Epidermal melanocyte (primary cell): ENCODE measurements at regions not wholly inside any gene's neighbourhood (a gene's known extent, or its start where the extent isn't known, plus 50 kb on each side); places are given as distances from the start of the nearest gene placed in this dataset.
"Not testable (repeated sequence)": the region's sequence is repeated elsewhere in the genome, so short reads cannot be mapped to it uniquely, and the experiment has no call there.

ENCODE experiments used
- DNase-seq: peaks from one replicate; pipeline ENCODE4 v3.0.0; 2011; ENCODE audit warnings: low spot score; ENCODE audit not compliant: insufficient read length

DNA sequence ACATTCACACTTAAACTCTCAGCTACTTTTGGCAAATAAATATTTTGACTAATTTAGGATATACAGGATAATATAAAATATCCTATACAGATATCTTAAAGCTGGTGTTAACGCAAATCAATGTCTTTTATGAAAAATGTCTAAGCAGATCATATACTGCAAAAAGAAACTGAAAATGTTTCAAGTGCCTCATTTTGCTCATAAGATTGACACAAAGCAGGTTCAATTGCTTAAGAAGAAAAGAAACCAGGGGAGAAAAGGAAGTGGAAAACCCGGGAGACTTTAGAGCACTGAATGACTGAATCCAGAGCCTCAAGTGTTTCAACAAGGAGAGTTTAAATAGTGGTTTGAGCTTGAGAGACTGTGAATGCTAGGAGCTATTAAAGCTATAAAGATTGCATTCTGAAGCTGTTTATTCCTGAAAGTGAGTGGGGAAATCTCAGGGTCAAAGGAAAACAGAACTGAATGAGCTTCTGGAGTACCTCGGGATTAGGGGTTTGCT, 1943.0 kb downstream of the MRPL39 start:
- DNase-seq = no peak

DNA sequence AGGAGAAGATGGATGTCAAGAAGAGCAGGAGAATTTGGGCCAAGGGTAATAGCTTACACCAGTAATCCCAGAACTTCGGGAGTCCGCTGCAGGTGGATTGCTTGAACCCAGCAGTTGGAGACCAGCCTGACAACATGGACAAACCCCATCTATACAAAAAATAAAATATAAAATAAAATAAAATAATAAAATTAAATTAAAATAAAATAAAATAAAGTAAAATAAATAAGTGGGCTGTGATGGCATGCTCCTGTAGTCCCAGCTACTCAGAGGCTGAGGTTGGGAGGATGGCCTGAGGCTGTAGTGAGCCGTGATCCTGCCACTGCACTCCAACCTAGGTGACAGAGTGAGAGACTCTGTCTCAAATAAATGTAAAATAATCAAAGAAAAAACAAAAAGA, 1946.7 kb downstream of the MRPL39 start:
- DNase-seq = no peak

DNA sequence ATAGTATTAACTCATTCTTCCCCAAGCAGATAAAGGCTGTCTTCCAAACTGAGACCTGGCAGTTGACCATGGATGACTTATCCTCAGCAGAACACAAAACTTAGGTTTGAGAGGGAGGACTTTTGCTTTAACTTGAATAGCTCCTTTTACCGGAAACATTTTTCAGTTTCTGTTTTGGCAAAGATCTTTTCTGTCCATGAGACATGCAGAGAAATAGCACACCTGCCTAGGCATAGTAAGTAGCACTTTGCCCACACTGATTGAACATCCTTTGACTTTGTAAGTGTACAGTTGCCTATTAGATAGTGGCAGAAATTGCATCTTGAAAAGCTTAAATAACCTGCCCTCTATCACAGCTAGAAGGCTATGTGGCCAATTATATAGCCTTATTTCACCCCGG, 1962.5 kb downstream of the MRPL39 start:
- no peak for DNase-seq

GRCh38 chr21:23639721-23640120, 1967.6 kb downstream of the MRPL39 start:
- no peak for DNase-seq

DNA sequence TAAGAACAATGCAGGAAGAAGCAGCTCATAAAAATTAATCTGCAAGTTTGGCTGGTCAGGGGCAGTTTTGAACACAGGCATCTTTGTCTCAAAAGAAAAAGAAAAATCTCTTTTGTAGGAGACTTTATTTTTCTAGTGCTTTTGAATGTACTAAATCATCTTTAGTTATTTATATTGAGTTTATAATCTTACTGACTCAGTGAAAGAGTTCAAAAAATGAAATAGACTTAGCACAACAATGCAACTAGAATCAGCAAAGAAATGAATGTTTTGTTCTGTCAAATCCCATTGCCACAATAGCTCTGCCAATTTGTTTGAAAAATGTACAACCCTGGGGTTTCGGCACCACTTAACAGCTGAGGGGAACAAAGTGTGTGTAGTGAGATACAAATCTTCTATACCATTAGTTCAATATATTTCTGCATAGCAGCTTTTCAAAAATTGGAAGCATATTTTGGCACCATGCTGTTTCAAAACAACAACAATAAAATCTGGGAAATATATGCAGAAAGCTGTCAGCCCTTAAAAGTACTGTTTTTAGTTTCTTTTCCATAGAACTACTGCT, 1969.1 kb downstream of the MRPL39 start:
- DNase-seq = no peak

- DNase-seq = no peak
These were observed 1973.8 kb downstream of the MRPL39 start for GRCh38 chr21:23633447-23633940.

DNA sequence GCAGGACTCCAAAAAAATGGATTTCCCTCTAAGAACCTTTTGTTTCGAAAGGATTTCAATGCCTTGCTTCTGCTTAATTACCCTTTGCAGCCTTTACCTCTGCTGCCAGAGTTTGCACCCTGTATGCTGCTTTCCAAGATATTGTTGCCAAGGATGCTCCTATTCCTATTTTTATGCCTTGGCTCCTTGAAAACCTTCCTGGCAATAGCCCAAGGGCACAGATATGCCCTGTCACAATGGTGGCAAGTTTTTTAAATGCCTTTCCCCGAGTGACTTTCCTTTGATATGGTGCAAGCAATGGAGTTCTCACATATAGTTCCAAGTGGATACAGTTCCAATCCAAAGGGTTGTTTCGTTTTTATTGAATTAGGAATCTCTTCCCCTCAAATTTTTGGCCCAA, 1983.0 kb downstream of the MRPL39 start:
- DNase-seq = no peak

DNA sequence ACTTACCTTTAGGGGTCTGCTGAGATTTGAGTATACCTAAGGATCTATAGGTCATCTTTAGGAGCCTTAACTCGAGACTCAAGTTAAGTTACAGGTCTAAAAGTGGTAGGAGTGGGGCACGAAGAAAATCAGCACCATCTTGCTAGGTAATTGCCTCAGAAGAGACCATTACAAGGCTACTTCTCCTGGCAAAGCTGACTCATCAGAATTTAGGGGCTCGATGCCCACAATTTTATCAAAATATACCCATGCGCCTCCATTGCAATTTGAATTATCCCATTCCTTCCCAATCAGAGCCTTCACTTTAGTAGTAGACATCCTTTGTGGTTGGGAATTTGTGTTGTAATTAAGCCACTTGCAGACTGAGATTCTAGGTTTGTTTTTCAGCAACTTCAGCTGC, 1994.3 kb downstream of the MRPL39 start:
- DNase-seq = no peak

- no peak for DNase-seq
These were observed 1995.1 kb downstream of the MRPL39 start for GRCh38 chr21:23612210-23612609.

GRCh38 chr21:23607782-23608431, 1999.4 kb downstream of the MRPL39 start:
- DNase-seq = no peak

GRCh38 chr21:23601549-23601948, 2005.7 kb downstream of the MRPL39 start:
- no peak for DNase-seq

- no peak for DNase-seq
These were observed 2013.7 kb downstream of the MRPL39 start for GRCh38 chr21:23593582-23593981.

- no peak for DNase-seq
These were observed 2021.9 kb downstream of the MRPL39 start for GRCh38 chr21:23585419-23585818.

GRCh38 chr21:23579573-23579972, 2027.7 kb downstream of the MRPL39 start:
- no peak for DNase-seq

DNA sequence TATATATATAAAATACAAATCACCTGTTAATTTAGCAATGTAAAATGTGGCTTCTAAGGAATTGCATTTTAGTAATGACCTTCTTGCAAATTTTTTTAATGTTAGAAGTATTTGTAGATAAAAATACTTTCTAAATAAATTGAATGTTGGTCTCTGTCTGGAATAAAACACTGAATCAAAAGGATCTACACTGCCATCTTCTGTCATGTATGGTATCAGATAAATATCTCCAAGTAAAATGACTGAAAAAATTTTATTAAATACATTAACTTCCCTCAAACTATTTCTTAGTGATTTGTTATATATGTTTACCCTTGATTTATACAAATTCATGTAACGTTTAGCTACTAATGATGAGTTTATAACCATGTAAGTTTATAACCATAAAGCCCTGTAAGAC, 2029.3 kb downstream of the MRPL39 start:
- no peak for DNase-seq

DNA sequence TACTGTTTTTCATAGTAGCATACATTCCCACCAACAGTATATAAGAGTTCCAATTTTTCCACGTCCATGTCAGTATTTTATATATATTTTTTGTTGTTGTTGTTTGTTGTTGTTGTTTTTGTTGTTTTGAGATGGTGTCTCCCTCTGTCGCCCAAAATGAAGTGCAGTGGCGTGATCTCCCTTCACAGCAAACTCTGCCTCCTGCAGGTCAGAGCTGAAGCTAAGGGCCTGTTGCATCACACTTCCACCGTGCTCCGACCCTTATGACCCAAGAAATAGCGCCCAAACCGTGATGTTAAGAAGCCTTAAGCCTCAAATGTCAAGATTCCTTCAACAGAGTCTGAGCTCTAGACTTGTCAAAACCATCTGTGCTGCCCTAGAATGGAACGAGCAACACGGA, 2032.3 kb downstream of the MRPL39 start:
- no peak for DNase-seq

GRCh38 chr21:23548924-23549323, 2058.4 kb downstream of the MRPL39 start:
- not testable (repeated sequence) for DNase-seq

GRCh38 chr21:23543333-23543732, 2063.9 kb downstream of the MRPL39 start:
- no peak for DNase-seq

GRCh38 chr21:23542097-23542496, 2065.2 kb downstream of the MRPL39 start:
- DNase-seq = no peak

DNA sequence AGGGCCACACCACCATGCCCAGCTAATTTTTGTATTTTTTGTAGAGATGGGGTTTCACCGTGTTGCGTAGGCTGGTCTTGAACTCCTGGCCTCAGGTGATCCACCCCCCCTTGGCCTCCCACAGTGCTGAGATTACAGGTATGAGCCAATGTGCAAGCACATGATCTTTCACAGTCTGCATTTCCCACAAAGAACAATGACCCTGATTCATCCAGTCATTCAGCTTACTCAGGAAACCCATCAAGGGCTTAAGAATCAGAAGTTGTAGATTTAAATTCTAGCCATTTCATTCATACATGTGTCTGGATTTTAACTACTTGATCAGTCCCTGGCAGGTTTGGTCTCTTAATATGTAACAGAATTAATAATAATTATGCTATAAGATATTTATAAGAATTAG, 2065.7 kb downstream of the MRPL39 start:
- no peak for DNase-seq

DNA sequence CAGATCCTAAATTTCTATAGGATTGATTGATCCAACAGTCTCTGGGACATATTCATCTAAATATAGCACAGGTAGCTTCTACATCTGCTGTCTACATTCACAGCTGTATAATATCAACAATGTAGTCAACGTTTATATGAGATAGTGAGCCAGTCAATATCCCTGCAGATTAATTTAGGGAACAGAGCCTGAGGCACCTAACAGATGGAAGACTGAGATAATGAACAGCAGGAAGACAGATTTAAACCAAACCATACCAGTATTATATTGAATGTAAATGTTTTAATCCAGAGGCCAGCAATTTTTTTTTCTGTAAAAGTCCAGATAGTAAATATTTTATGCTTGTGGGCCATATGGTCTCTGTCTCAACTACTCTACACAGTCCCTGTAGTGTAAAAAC, 2072.4 kb downstream of the MRPL39 start:
- DNase-seq = no peak

DNA sequence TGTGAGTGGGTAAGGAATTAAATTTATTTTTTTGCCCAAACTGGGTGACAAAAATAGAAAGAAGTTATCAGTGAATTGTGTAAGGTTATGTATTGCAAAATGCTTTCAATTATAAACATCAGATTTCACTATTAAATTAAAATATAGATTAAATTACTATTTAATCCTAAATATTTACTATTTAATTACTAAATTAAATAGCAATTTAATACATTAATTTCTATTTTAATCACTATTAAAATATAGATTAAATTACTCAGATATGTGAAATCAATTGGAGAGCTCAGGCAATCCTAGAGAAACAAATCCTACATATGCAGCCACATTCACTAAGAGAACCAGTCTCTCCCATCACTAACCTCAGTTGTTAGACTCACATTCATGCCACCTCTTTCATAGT, 2075.8 kb downstream of the MRPL39 start:
- no peak for DNase-seq

GRCh38 chr21:23524685-23525084, 2082.6 kb downstream of the MRPL39 start:
- no peak for DNase-seq
